ENCODE measurements at regions not wholly inside any gene's neighbourhood (a gene's known extent, or its start where the extent isn't known, plus 50 kb on each side); places are given as distances from the start of the nearest gene placed in this dataset.
"Not testable (repeated sequence)": the region's sequence is repeated elsewhere in the genome, so short reads cannot be mapped to it uniquely, and the experiment has no call there.

GRCh38 chr12:63508543-63508942 is 159.8 kb downstream of the DPY19L2 start:
- no peak for DNase-seq

- DNase-seq, result no peak
These were observed 168.7 kb downstream of the DPY19L2 start for GRCh38 chr12:63499567-63499966.

GRCh38 chr12:63498239-63498638 is 170.1 kb downstream of the DPY19L2 start:
- no peak for DNase-seq

DNA sequence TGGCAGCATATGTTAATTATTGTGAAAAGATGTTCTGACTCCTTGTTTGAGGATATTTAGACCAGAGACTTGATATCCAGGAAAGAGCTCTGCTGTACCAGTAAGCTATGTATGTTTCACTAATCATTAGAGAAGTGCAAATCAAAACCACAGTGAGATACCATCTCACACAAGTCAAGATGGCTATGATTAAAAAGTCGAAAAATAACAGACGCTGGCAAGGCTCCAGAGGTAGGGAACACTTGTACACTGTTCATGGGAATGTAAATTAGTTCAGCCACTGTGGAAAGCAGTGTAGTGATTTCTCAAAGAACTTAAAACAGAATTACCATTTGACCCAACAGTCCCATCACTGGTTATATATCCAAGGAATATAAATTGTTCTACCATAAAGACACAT is 171.6 kb downstream of the DPY19L2 start:
- no peak for DNase-seq

DNA sequence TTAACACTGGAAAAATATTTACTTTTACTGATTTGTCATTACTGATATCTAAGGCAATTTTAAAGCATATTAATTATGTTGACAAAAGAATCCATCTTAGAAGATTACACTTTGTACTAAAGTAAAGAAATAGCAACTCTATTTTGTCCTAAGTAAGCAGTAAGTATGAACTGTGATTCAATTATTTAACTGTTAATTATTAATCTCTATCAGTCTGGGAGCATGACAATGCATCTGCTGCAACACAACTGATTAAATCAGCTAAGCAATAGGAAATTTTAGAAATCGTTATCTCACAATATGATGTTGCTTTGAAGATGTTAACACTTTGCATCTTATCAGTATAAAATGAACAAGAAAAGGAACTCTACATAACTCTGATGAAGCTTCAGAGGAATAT is 172.3 kb downstream of the DPY19L2 start:
- no peak for DNase-seq

DNA sequence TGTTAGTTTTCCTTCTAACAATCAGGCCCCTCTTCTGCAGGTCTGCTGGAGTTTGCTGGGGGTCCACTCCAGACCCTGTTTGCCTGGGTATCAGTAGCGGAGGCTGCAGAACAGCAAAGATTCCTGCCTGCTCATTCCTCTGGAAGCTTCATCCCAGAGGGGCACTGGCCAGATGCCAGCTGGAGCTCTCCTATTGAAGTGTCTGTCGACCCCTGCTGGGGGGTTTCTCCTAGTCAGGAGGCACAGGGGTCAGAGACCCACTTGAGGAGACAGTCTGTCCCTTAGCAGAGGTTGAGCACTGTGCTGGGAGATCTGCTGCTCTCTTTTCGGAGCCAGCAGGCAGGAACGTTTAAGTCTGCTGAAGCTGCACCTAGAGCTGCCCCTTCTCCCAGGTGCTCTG is 174.9 kb downstream of the DPY19L2 start:
- not testable (repeated sequence) for DNase-seq

GRCh38 chr12:63480186-63480585 is 188.1 kb downstream of the DPY19L2 start:
- no peak for DNase-seq

- DNase-seq, result no peak
These were observed 198.1 kb downstream of the DPY19L2 start for GRCh38 chr12:63470161-63470560.

GRCh38 chr12:63467951-63468350 is 200.3 kb downstream of the DPY19L2 start:
- DNase-seq, result no peak

DNA sequence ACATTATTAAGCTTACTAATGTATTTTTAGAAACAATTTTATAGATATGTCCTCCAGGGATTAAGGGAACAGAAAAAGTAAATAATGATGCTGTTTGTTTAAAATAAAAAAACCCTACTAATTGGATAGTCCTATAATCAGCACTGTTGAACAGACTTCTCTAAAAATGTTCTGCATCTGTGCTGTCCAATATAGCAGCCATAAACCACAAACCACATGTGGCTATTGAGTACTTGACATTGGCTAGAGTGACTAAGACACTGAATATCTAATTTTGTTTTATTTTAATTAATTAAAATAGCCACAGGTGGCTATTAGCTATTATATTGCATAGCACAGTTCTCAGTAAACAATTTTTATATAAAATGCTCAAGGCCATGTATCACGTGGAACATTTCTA is 210.4 kb downstream of the DPY19L2 start:
- no peak for DNase-seq

DNA sequence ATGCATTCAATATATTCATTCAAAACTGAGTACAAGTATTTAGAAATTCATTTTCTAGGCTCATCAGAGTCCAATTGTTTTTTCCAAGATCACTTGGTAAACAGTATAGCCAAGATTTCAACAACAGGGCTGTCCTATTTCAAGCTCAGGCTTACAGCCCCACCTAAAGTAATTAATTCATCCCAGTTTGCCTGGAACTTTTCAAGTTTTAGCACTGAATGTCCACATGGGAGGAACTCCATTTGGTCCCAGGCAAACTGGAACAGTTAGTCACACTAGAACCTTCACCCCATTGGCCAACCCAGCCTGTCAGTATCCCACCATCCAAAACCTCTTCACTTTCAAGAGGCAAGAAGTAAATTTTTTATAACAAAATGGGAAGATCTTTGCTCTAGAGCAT is 210.9 kb downstream of the DPY19L2 start:
- no peak for DNase-seq

DNA sequence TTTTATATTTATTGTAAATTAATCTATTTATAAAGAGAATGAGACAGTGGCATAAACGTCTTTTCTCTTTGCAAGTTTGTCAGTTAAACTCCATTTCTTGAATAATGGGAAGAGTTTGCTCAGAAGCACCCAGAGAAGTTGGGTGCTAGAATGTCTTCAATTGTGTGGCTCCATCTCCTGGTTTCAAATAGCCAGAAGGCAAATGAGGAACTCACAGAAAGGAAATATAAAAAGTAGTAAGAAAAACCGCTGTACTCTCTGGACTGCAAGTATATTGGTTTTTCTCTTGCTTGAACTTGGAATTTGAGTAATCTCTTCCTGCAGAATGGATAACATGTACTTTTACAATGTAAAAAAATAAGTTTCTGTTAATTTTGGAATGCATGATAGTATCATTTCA is 217.5 kb downstream of the DPY19L2 start:
- no peak for DNase-seq

DNA sequence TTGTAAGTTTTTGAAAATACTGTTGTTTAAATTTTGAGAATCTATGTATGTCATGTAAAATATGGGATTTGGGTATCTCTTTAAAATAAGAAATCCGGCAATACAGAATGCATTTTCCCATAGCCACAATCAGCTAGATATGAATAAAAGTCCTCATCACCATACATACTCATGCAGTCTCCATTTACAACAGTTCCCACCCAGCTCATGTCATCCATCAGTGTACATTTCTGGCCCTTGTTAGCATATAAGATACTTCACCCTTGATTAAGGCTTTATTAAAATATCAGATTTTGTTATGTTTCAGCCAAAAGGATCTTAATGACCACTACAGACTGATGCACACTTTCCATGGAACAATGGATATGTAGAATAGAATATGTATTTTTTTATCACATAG is 218.0 kb downstream of the DPY19L2 start:
- DNase-seq, result no peak

DNA sequence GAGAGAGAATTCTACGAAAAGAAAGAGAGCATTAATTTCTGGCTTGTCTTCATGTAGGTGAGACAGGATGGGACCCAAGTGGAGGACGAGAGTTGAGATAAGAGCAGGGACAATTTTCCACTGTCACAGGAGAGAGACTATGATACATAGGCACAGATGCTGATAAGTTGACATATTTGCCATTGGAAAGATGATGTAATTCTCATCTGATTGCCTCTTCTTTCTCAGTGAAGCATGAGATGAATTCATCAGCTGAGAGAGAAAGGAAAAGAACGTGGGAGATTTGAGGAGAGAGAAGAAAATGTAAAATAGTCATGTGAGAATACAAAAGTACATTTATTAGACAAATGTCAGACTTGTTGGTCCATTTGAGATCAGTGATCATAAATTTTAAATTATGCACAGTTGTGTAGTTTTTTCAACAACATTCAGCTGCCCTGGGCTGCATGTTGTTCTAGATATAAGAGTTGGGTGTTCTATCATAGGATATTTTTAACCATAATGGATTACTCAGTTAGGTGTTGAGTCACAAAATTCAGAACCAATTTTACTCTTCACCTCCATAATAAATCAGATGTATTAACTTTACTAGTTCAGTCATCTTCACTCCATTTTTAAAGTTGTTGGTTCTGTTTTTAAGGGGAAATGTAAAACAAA is 222.9 kb downstream of the DPY19L2 start:
- DNase-seq, result no peak

- no peak for DNase-seq
These were observed 228.2 kb downstream of the DPY19L2 start for GRCh38 chr12:63440048-63440447.

DNA sequence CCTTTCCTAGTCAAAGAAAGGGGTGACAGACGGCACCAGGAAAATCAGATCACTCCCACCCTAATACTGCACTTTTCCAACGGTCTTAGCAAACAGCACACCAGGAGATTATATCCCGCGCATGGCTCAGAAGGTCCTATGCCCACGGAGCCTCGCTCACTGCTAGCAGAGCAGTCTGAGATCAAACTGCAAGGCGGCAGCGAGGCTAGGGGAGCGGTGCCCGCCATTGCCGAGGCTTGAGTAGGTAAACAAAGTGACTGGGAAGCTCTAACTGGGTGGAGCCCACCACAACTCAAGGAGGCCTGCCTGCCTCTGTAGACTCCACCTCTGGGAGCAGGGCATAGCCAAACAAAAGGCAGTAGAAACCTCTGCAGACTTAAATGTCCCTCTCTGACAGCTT is 233.9 kb downstream of the DPY19L2 start:
- not testable (repeated sequence) for DNase-seq

GRCh38 chr12:63427969-63428368 is 240.3 kb downstream of the DPY19L2 start:
- DNase-seq, result not testable (repeated sequence)

DNA sequence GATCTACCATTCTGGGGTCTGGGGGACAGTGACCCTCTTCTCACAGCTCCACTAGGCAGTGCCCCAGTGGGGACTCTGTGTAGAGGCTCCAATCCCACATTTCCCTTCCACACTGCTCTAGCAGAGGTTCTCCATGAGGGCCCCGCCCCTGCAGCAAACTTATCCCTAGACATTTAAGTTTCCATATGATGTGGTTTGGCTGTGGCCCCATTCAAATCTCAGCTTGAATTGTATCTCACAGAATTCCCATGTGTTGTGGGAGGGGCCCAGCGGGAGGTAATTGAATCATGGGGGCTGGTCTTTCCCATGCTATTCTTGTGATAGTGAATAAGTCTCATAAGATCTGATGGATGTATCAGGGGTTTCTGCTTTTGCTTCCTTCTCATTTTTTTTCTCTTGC is 241.3 kb downstream of the DPY19L2 start:
- not testable (repeated sequence) for DNase-seq

DNA sequence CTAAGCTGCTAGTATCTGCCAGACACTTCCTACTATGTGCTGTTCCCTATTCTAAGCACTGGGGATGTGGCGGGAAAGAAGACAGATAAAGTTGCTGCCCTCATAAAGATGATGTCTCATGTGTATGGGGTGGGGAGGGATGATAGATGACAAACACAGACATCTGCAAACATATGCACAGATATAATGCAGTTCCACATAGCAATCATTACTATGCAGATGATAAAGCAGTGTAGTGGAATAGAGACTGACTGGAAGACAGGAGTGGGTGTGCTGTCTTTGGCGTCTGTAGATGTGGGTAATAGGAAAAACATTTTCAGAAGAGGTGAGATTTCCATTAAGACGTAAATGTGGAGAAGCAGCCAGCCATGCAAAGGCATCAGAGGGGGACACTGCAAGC is 243.6 kb downstream of the DPY19L2 start:
- DNase-seq, result no peak

DNA sequence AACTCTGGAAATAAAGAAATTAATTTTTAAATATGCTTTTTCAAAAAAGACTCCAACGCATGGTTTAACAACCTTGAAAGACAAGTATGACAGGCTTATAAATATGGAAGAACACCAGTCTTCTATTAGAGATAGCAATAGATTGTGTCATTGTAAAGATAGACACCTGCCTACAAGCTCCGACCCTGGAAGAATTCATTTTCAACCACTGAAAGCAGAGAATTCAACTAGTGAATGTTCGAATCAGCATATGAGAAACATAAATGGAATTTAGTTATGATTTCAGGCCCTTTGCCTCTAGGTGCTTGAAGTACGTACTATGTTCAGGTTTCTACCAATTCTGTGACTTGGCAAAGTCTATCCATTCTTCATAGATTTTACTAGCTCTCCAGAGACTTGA is 244.5 kb downstream of the DPY19L2 start:
- no peak for DNase-seq

DNA sequence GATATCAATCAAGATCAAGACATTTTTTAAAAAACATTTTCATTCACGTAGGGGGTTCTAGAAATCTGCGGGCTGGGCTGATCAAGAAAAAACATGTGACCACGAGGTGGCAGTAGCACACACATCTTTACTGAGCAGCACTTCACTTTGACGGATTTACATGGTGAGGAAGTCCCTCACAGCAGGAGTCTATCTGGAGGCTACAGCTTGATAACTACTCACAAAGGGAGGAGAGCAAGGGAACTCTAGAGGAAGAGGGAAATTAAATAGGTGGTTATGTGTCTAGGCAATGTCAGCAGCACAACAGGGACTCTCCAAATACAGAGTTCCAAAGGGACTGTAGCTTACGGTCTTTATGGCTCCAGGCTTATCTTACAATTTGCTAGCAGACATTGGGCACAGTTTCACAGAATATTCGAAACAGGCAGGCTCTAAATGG is 248.1 kb downstream of the DPY19L2 start:
- DNase-seq, result peak; percentile 42

- no peak for DNase-seq
These were observed 249.1 kb downstream of the DPY19L2 start for GRCh38 chr12:63419154-63419553.

DNA sequence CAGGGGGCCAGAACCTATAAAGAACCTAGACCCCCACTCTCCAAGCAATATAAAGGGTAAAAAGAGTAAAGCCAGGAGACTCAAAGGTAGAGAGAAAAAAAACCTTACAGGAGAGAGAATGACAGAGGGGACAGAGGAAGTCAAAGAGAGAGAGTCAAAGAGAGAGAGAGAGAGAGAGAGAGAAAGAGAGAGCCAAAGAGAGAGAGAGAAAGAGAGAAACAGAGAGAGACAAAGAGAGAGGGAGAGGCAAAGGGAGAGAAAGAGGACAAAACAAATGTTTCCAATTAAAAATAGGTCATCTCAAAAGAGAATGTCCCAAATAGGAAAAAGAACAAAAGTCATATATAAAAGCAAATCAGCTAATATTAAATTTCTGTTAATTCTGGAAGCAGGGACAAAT is 251.5 kb downstream of the DPY19L2 start:
- DNase-seq, result no peak

GRCh38 chr12:63415357-63415756 is 252.9 kb downstream of the DPY19L2 start:
- no peak for DNase-seq

DNA sequence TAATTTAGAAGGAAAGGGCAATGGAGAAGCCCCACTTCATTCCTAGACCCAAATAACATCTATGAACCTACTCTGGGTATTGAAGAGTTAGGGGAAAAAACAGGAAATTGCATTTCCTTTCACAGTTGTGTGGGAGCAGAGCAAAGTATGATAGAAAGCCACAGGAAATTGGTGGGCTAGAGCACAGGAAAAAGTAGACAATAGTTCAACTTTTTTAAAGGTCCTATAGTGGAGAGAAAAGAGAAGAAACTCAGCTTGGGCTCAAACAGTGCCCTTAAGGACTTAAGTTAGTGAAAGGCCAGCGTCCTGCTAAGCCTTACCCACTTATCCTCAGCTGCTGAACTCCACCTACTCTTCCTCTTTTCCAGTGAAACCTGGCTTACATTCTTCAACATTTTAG is 258.1 kb downstream of the DPY19L2 start:
- DNase-seq, result no peak

DNA sequence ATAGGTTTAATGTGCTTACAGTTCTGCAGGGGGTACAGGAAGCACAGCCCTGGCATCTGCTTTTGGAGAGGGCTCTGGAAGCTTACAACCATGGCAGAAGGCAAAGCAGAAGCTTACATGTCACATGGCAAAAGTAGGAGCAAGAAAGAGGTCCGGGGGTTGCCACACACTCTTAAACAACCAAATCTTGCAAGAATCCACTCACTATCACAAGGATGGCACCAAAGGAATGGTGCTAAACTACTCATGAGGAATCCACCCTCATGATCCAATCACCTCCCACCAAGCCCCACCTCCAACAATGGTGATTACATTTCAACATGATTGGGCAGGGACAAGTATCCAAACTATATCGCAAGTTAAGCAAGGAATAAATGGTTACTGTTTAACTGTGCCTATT is 255.8 kb upstream of the AVPR1A start:
- DNase-seq, result no peak
